GM19025 (cell line): ENCODE measurements at regions not wholly inside any gene's neighbourhood (a gene's known extent, or its start where the extent isn't known, plus 50 kb on each side); places are given as distances from the start of the nearest gene placed in this dataset.
"Not testable (repeated sequence)": the region's sequence is repeated elsewhere in the genome, so short reads cannot be mapped to it uniquely, and the experiment has no call there.

ENCODE experiments used
- ATAC-seq: cut with Tn5 transposase; IDR thresholded peaks from one replicate; pipeline ENCODE4 v1.9.1; 2021; ENCODE audit warnings: mild to moderate bottlenecking, low read depth, moderate library complexity; ENCODE audit not compliant: unreplicated experiment

DNA sequence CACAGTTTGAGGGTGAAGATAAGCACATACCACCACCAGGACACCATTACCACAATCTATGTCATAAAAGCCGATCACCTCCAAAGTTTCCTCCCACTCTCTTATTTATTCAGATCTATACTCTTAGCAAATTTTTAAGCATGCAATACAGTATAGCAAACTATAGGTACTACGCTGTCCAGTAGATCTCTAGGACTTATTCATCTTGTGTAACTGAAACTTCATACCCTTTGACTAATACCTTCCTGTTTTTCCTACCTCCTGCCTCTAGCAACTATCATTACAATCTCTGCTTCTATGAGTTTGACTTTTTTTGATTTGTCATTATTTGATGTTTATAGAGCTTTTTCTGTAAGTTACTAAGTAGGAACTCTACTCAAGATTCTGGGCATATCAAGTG, 84.5 kb upstream of the MANSC4 start:
- ATAC-seq, result no peak

DNA sequence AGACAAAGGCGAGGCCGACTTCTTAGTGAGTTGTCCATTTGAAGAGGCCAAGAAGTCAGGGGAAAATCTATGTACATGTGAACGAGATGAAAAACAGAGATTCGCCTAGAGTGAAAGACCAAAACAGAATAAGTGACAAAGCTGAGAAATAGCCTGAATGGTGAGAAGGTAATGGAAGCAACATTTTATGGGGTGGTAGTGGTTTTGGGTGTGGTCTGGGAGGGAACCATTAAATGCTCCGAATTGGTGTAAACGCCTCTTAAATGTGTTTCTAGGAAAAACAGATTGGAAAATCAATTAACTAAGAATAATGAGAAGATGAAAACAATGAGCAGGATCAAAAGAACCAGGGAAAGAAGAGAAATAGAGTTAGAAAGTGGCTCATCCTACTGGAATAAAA, 83.8 kb upstream of the MANSC4 start:
- no peak for ATAC-seq

DNA sequence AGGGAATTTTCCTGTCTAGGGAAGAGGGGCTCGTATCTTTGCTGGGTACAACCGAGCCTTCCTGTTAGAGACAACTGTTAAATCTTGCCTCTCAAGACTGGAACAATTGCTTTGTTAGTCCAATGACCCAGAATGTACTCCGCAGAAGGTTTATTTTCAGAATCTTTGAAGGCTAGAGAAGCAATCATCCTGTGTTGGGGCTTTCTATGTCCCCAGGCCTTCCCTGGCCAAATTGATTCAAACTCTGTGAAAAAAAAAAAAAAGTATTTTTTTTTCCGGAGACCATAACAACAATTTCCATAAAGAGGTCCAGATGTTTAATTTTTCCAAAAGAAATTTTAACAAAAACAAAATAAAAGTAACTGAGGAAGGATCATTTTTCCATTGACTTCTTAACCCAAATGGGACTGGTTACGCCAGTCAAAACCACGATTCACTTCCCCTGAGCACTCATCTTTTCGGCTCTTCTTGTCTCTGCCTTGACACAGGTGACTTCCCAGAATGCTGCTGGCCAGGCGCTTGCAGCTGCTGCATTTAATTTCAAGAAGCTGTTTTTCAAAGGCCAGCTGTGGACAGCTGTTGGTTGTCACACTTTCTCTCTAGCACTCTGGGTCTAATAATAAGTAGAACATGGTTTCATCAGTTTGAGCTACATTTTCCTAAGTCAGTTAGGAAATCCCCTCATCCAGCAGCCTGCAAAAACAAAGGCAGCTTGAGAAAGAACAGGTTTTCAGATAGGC, 81.6 kb upstream of the MANSC4 start:
- ATAC-seq, result peak; percentile 81

DNA sequence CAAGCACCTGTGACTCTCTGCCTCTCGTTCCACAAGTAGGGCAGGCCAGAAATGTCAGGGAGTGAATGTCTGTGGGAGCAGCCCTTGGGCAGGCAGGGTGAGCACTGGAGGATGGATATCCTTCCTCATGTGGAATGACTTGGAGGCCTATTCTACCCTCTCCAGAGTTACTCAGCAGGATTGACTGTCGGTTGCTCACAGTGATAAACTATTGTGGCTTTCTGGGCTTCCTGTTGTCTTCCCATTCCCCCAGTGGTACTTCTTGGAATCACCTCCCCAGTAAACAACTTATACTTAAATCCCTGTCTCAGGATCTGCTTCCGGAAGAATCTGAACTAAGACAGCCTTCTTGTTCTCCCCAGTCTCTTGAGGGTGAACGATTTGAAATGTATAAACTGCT, 79.6 kb upstream of the MANSC4 start:
- ATAC-seq, result no peak

DNA sequence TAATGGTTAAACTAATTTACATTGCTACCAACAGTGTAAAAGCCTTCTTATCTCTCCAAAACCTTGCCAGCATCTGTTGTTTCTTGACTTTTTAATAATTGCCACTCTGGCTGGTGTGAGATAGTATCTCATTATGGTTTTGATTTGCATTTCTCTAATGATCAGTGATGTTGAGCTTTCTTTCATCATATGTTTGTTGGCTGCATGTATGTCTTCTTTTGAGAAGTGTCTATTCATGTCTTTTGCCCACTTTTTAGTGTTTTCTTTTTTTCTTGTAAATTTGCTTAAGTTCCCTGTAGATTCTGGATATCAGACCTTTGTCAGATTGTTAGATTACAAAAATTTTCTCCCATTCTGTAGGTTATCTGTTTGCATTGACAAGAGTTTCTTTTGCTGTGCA, 77.0 kb upstream of the MANSC4 start:
- ATAC-seq, result not testable (repeated sequence)

DNA sequence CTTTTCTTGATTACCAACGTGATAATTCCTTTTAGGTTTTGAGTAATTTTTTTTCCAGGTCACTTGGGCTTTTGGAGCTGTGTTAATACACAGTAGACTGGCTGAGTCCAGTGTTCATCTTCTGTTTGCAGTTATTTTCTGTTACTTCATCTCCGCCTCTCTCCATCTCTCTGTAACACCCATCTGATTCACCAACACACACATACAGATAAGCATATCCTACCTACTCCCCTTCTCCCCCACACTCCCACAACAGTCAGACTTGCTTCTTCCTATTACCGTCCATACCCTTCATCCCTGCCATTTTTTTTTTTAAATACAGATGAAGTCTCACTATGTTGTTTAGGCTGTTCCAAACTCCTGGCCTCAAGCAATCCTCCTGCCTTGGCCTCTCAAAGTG, 72.7 kb upstream of the MANSC4 start:
- no peak for ATAC-seq
